ENCODE measurements at regions not wholly inside any gene's neighbourhood (a gene's known extent, or its start where the extent isn't known, plus 50 kb on each side); places are given as distances from the start of the nearest gene placed in this dataset.

DNA sequence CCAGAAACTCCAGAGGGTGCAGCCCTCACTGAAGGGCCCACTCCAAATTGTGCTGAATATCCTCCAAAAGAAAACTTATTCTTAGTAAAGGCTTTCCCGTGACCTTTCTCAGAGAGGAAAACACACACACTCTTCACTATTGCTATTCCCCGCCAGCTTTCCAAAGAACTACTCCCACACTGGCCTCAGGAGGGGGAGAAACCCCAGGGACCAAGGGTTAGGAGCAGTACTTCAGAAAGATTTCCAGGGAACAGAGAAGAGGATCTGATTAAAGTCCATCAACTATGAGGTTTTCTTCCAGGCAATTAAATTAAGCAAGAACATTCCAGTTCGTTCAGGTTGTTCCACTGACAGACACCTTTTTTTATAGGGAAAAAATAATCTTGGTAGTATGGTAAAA, 150.2 kb downstream of the TTC32 start:
- Histone ChIP-seq H2AFZ (no peak overlapping the region), H4K20me1 (ENCODE audit: insufficient read depth) (no peaks in the 10 kb centered on the region), H3K4me1 (ENCODE audit: insufficient read depth) (0 out of 2 replicates have a peak, but pooled peaks cover 6% of the 10 kb centered on the region), H3F3A (ENCODE audit: insufficient read depth) (no peaks in the 10 kb centered on the region), H3K9me2 (ENCODE audit: insufficient read depth) (no peaks in the 10 kb centered on the region), H3K4me2 (ENCODE audit: unreplicated experiment) (no peak overlapping the region), H3K27ac (no peak overlapping the region), H3K9me3 (ENCODE audit: low read depth) (no peaks in the 10 kb centered on the region), H3K36me3 (ENCODE audit: low read depth) (no peaks in the 10 kb centered on the region), H3K27me3 (replicated peaks; ENCODE audit: insufficient read depth) (no peaks in the 10 kb centered on the region), H3K4me3 (no peak overlapping the region), H3K79me2 (ENCODE audit: insufficient read depth) (no peaks in the 10 kb centered on the region), H3K9ac (no peak overlapping the region)
- DNase-seq = no peak
- TF ChIP-seq EZH2phosphoT487 (IDR thresholded peaks at IDR 0.05; ENCODE audit: insufficient read depth, low read depth) = no peak
- no peak for TF ChIP-seq EZH2 (IDR thresholded peaks at IDR 0.05; ENCODE audit: insufficient read depth, poor library complexity, severe bottlenecking)
- in situ Hi-C loops (cut with MboI) = no loop called here
- 80 to 82% methylated on average over 3 of the region's 3 CpGs for WGBS, 2 experiments (ENCODE audit: low coverage in 1 of 2, low lambda C conversion rate in 2 of 2, missing lambda C conversion rate in 2 of 2)

DNA sequence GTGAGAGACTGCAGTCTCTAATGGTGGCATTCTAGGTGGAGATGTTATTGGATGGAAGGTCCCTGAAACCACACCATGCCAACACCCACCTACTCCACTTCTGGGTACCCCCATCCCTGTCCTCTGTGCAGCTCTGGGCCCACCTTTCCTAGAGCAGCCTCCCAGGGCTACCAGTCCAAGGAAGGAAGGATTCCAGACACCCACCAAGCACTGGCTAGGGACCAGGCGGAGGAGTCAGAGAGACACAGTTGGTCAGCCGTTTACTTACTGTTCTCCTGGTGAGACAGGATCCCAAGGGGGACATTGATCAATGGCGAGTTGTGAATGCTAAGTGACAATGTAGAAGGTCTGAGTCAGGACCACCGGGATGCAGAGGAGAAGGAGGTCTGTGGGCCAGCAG, 151.6 kb downstream of the TTC32 start:
- DNase-seq = no peak
- Histone ChIP-seq H2AFZ (no peak overlapping the region), H3K9me3 (ENCODE audit: low read depth) (no peaks in the 10 kb centered on the region), H3K4me1 (ENCODE audit: insufficient read depth) (0 out of 2 replicates have a peak, but pooled peaks cover 6% of the 10 kb centered on the region), H3K4me2 (ENCODE audit: unreplicated experiment) (no peak overlapping the region), H3K27ac (no peak overlapping the region), H4K20me1 (ENCODE audit: insufficient read depth) (no peaks in the 10 kb centered on the region), H3K4me3 (no peak overlapping the region), H3K9me2 (ENCODE audit: insufficient read depth) (no peaks in the 10 kb centered on the region), H3K79me2 (ENCODE audit: insufficient read depth) (no peaks in the 10 kb centered on the region), H3K9ac (no peak overlapping the region), H3F3A (ENCODE audit: insufficient read depth) (no peaks in the 10 kb centered on the region), H3K36me3 (ENCODE audit: low read depth) (no peaks in the 10 kb centered on the region), H3K27me3 (replicated peaks; ENCODE audit: insufficient read depth) (no peaks in the 10 kb centered on the region)
- no peak for TF ChIP-seq EZH2 (IDR thresholded peaks at IDR 0.05; ENCODE audit: insufficient read depth, poor library complexity, severe bottlenecking)
- no peak for TF ChIP-seq EZH2phosphoT487 (IDR thresholded peaks at IDR 0.05; ENCODE audit: insufficient read depth, low read depth)
- WGBS, 2 experiments (ENCODE audit: low coverage in 1 of 2, low lambda C conversion rate in 2 of 2, missing lambda C conversion rate in 2 of 2) = 68 to 74% methylated on average over 4 of the region's 4 CpGs
- in situ Hi-C loops (cut with MboI) = no loop called here

DNA sequence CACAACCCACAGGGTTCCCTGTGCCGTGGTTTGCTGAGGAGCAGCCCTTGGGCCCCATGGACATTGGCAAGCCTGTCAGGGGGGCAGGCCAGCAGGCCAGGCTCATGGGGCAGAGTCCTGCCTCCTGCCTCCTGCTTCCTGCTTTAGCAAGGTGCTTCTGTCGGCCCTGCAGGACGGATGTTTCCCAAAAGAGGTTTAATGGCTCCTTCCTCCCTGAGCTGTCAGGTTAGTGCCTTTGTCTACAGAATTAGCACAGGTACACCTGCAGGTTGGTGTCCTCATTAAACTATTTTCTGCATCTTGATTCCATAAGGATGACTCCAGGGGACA, 152.3 kb downstream of the TTC32 start:
- 0 out of 2 replicates have a peak, but pooled peaks cover 6% of the 10 kb centered on the region for H3K4me1 ChIP-seq (ENCODE audit: insufficient read depth)
- H4K20me1 ChIP-seq (ENCODE audit: insufficient read depth) = no peaks in the 10 kb centered on the region
- H3K79me2 ChIP-seq (ENCODE audit: insufficient read depth) = no peaks in the 10 kb centered on the region
- TF ChIP-seq EZH2phosphoT487 (IDR thresholded peaks at IDR 0.05; ENCODE audit: insufficient read depth, low read depth) (no peak), EZH2 (IDR thresholded peaks at IDR 0.05; ENCODE audit: insufficient read depth, poor library complexity, severe bottlenecking) (no peak)
- no peak overlapping the region for H2AFZ ChIP-seq
- in situ Hi-C loops (cut with MboI) = no loop called here
- no peak for DNase-seq
- no peak overlapping the region for H3K27ac ChIP-seq
- 91 to 94% methylated on average over 3 of the region's 3 CpGs for WGBS, 2 experiments (ENCODE audit: low coverage in 1 of 2, low lambda C conversion rate in 2 of 2, missing lambda C conversion rate in 2 of 2)
- H3F3A ChIP-seq (ENCODE audit: insufficient read depth) = no peaks in the 10 kb centered on the region
- no peak overlapping the region for H3K4me2 ChIP-seq (ENCODE audit: unreplicated experiment)
- H3K4me3 ChIP-seq = no peak overlapping the region
- no peaks in the 10 kb centered on the region for H3K9me2 ChIP-seq (ENCODE audit: insufficient read depth)
- no peaks in the 10 kb centered on the region for H3K27me3 ChIP-seq (replicated peaks; ENCODE audit: insufficient read depth)
- no peaks in the 10 kb centered on the region for H3K9me3 ChIP-seq (ENCODE audit: low read depth)
- H3K9ac ChIP-seq = no peak overlapping the region
- H3K36me3 ChIP-seq (ENCODE audit: low read depth) = no peaks in the 10 kb centered on the region

DNA sequence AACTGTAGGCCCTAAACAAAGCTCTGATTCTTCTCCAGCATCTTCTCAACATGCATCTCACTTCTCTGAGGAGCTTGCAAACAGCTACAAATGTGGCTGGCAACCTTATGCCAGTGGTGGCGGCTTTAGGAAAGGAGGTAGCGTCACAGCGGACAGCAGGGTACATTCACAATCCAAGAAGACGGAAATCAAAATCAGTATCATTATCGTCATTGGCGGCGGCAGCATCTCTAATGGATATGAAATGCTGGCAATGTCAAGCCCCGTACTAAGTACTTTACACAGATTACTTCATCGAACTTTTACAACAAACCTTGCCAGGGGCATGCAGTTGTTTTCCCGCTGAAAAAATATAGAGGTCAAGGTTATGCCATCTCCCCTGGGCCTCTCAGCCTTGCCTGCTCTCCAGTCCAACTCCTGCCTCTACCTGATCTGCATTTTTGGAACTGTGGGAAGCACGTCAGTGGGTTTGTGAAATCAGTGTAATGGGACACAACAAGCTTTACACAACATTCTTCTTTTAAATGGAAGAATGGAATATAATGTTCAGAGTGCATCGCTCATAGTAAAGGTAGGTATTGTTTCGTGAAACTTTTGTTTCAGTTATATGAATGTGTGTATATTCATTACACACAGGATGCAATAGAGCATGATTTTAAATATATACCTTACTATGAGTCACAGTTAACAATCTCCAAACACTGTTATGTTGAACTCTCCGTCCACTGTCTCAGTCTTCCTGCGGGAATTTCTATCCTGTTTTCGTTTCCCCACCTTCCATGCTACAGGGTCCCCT, 152.9 kb downstream of the TTC32 start:
- in situ Hi-C loops (cut with MboI) = no loop called here
- Histone ChIP-seq H2AFZ (no peak overlapping the region), H3K4me3 (no peak overlapping the region), H3K9me2 (ENCODE audit: insufficient read depth) (no peaks in the 10 kb centered on the region), H3F3A (ENCODE audit: insufficient read depth) (no peaks in the 10 kb centered on the region), H3K27me3 (replicated peaks; ENCODE audit: insufficient read depth) (no peaks in the 10 kb centered on the region), H3K36me3 (ENCODE audit: low read depth) (no peaks in the 10 kb centered on the region), H3K4me1 (ENCODE audit: insufficient read depth) (0 out of 2 replicates have a peak, but pooled peaks cover 6% of the 10 kb centered on the region), H3K27ac (no peak overlapping the region), H3K9ac (no peak overlapping the region), H3K79me2 (ENCODE audit: insufficient read depth) (no peaks in the 10 kb centered on the region), H4K20me1 (ENCODE audit: insufficient read depth) (no peaks in the 10 kb centered on the region), H3K4me2 (ENCODE audit: unreplicated experiment) (no peak overlapping the region), H3K9me3 (ENCODE audit: low read depth) (no peaks in the 10 kb centered on the region)
- no peak for DNase-seq
- 89 to 90% methylated on average over 16 of the region's 16 CpGs for WGBS, 2 experiments (ENCODE audit: low coverage in 1 of 2, low lambda C conversion rate in 2 of 2, missing lambda C conversion rate in 2 of 2)
- TF ChIP-seq EZH2 (IDR thresholded peaks at IDR 0.05; ENCODE audit: insufficient read depth, poor library complexity, severe bottlenecking) = no peak
- no peak for TF ChIP-seq EZH2phosphoT487 (IDR thresholded peaks at IDR 0.05; ENCODE audit: insufficient read depth, low read depth)
